RWPE1 (cell line): ENCODE measurements at regions not wholly inside any gene's neighbourhood (a gene's known extent, or its start where the extent isn't known, plus 50 kb on each side); places are given as distances from the start of the nearest gene placed in this dataset.

ENCODE experiments used
- CTCF ChIA-PET: fragments of 350-600 bp; sonication (Branson Sonifier 250); formaldehyde crosslinking; extraction: SDS; loops from one replicate; lab custom pipeline; 2021; lab: Yijun Ruan, JAX
- POLR2A ChIA-PET: fragments of 400-600 bp; formaldehyde crosslinking; extraction: SDS; loops from one replicate; lab custom pipeline; 2020; ENCODE audit warnings: antibody characterized with exemption; ENCODE audit not compliant: low non-redundant PET; lab: Yijun Ruan, JAX
- DNase-seq: peaks from one replicate; pipeline ENCODE4 v3.0.0; 2012; ENCODE audit warnings: low spot score
- H3K27ac ChIP-seq: fragments of 450-650 bp; 2 replicates; pipeline ENCODE4 v1.5.1; 2017
- CTCF ChIP-seq: fragments of 450-650 bp; conservative IDR thresholded peaks from 2 replicates; pipeline ENCODE4 v1.5.1; 2017; ENCODE audit warnings: low read depth, mild to moderate bottlenecking

DNA sequence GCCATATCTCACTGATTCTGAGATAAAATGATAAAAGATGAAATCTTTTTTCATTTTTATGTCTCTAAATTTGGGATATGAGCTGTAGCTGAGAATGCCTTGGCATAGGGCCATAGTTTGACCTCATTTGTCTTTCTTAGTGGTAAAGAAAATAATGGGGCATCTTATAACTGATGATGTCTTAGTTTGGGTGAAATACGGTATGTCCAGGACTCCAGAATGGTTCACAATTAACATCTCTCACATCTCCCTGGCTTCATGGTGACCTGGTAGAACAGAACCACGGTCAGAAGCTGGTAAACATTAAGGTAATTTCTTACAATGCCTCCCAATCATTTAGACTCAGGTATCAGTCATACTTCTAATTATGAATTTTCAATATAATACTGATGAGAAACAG is 250.8 kb downstream of the MAT2B start:
- ChIA-PET CTCF (no interaction called here), POLR2A (no interaction called here)
- no peak overlapping the region for H3K27ac ChIP-seq
- no peak for TF ChIP-seq CTCF
- DNase-seq = no peak

DNA sequence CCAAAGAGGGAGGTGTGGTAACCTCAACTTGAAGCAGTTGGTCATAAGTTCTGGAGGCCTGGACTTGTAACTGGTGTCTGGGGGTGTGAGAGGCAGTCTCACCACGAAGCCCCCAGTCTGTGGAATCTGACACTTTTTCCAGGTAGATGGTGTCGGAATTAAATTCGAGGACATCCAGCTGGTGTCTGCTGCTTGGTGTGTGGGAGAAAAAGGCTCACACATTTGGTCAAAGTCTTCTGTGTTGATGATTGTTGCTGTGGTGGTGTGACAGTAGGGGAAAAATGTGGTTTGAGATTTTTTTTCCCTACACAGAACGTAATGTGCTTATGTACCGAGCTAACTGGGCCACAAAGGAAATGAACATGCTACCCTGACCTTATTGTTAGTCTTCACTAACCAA is 251.9 kb downstream of the MAT2B start:
- ChIA-PET CTCF (interaction anchor here (1.2 kb wide), 1 partner anchor 56 kb away, joined by 3 read pairs; no protein-coding TSS in a partner anchor), POLR2A (no interaction called here)
- H3K27ac ChIP-seq = no peak overlapping the region
- no peak for TF ChIP-seq CTCF
- DNase-seq = no peak

- no peak overlapping the region for H3K27ac ChIP-seq
- ChIA-PET CTCF (interaction anchor here (0.7 to 1.2 kb wide), 2 partner anchors 52 to 55 kb away, joined by 3 read pairs; no protein-coding TSS in a partner anchor), POLR2A (no interaction called here)
- no peak for TF ChIP-seq CTCF
- DNase-seq = no peak
These were observed 252.9 kb downstream of the MAT2B start for GRCh38 chr5:163758283-163758711.

DNA sequence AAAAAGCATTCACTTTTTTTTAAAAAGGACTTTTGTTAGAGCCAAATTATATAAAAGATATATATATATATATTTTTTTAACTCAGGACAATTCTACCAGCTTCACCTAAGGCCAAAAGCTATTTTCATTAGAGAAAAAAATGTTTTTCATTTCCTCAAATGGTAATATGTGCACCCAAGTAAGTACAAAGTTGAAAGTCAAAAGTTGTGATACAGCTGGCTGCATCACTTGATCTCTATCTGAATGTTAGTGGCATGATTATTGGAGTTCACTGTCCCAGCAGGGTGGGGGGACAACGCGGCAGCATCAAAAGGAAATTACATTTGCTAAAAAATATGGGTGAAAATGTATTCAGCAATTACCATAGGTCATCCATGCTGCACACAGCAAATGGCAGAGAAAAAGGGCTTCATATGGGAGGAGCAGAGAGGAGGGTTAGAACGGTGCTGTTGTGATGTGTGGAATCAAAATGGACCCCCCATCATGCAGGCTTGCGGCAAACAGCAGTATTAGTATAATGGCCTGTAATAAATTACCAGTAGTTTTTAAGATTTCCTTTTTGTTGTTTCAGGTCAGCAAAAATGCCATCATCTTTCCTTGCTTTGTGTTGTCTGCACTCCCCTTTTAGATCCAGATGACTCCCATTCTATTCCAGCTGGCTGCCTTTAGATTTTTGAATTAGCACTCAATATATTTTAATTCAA is 253.7 kb downstream of the MAT2B start:
- CTCF ChIA-PET = no interaction called here
- H3K27ac ChIP-seq = no peak overlapping the region
- TF ChIP-seq CTCF = no peak
- DNase-seq = no peak
- POLR2A ChIA-PET = no interaction called here

GRCh38 chr5:163760498-163760897 is 255.1 kb downstream of the MAT2B start:
- POLR2A ChIA-PET = no interaction called here
- no peak for TF ChIP-seq CTCF
- CTCF ChIA-PET = interaction anchor here (0.7 kb wide), 1 partner anchor 66 kb away, joined by 3 read pairs; no protein-coding TSS in a partner anchor
- DNase-seq = peak; percentile 68
- no peak overlapping the region for H3K27ac ChIP-seq

DNA sequence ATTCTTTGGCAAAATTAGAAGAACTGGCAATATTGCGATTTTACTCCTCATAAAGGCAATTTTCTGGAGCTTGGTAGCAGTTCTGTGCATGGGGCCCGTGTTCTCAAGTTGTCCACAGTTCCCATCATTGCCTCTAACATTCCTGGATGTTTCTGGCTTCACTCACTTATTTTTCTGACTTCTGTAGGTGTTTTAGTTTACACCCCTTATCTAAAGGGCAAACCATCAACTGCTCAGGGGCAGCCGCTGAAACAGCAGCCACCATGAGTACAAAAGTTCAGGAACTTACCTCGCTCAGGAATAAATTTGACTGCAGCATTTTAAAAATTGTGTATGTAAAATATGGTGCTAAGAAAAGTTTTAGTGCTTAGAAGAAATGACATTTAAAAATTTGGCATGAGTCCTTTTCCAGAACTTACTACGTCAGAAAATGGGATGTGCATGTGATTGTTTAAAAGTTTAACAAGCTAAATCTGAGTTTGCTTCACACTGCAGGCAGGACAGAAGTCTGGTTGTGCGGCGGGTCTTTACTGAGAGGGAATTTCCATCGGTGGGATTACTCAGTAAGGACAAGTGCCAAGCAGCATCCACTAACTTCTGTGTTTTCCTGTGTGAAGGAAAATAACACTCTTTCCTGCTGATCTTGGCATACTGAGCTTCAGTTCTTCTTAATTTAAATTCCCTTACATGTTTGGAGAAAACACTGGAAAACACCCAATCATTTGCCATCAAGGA is 261.7 kb downstream of the MAT2B start:
- H3K27ac ChIP-seq = no peak overlapping the region
- ChIA-PET POLR2A (no interaction called here), CTCF (interaction anchor here (0.6 kb wide), 1 partner anchor 82 kb away, joined by 3 read pairs; no protein-coding TSS in a partner anchor)
- TF ChIP-seq CTCF = no peak
- no peak for DNase-seq
